Mucosa of descending colon (tissue), 3 donors: ENCODE measurements at regions not wholly inside any gene's neighbourhood (a gene's known extent, or its start where the extent isn't known, plus 50 kb on each side); places are given as distances from the start of the nearest gene placed in this dataset.

Experiments
- ATAC-seq: fragments of 200-7000 bp; cut with Tn5 transposase; one replicate; pipeline ENCODE4 v1.9.1; 2020; ENCODE audit warnings: mild to moderate bottlenecking, moderate library complexity
- DNase-seq, 3 donors: peaks; one replicate each; pipeline ENCODE4 v3.0.0-alpha.2; 2020
- H3K36me3 ChIP-seq: fragments of 200-600 bp; one replicate; pipeline ENCODE4 v1.8.0; 2021; ENCODE audit warnings: low read depth, mild to moderate bottlenecking
- H3K4me1 ChIP-seq: fragments of 200-600 bp; one replicate; pipeline ENCODE4 v1.8.0; 2021; ENCODE audit warnings: low read depth, mild to moderate bottlenecking
- H3K4me3 ChIP-seq: fragments of 200-600 bp; one replicate; pipeline ENCODE4 v1.8.0; 2021; ENCODE audit warnings: mild to moderate bottlenecking
- H3K9me3 ChIP-seq: fragments of 200-600 bp; one replicate; pipeline ENCODE4 v1.8.0; 2021; ENCODE audit warnings: mild to moderate bottlenecking
- intact Hi-C, 2 donors: fragments of 100-400 bp; cut with DNase I in 1 of 2; cut with micrococcal nuclease in 1 of 2; formaldehyde crosslinking; loops; one replicate each; pipeline versions ENCODE4 v1.11.0 to v1.11.1; 2022; cut with DNase I, micrococcal nuclease
- TF ChIP-seq, protein P1 (sequence below): fragments of 200-600 bp; IDR thresholded peaks from one replicate; pipeline ENCODE4 v1.8.0; 2022; ENCODE audit warnings: antibody characterized with exemption, mild to moderate bottlenecking
- donor health status: DM: no; HTN: no; CAD: no; lungs with moderate emphysema.
- donor health status: DM: no; HTN: no; CAD: no.
- donor health status: DM: no; HTN: yes; CAD: no.

DNA sequence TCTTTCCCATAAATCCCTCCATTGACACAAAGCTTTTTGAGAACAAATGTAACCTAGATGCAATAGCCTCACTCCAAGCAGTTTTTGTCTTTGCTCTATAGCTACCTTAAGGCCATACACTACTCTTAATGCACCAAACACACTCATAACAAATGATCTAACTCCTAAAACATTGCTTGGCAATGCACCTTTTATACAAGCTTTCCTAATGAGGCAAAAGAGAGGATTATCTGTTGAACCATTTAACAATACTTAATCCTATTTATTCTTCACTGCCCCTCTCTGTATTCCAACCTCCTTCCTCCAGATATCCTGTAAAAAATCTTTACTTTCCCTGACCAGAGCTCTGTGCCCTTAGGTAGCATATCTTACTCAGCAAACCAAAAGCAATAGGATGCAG lies 558.1 kb upstream of the MDFIC2 start:
- H3K4me1 ChIP-seq, result no peaks in the 10 kb centered on the region
- H3K9me3 ChIP-seq, result no peaks in the 10 kb centered on the region
- ATAC-seq (no peak), DNase-seq (no peak)
- no peak overlapping the region for H3K4me3 ChIP-seq
- TF ChIP-seq, protein P1, sequence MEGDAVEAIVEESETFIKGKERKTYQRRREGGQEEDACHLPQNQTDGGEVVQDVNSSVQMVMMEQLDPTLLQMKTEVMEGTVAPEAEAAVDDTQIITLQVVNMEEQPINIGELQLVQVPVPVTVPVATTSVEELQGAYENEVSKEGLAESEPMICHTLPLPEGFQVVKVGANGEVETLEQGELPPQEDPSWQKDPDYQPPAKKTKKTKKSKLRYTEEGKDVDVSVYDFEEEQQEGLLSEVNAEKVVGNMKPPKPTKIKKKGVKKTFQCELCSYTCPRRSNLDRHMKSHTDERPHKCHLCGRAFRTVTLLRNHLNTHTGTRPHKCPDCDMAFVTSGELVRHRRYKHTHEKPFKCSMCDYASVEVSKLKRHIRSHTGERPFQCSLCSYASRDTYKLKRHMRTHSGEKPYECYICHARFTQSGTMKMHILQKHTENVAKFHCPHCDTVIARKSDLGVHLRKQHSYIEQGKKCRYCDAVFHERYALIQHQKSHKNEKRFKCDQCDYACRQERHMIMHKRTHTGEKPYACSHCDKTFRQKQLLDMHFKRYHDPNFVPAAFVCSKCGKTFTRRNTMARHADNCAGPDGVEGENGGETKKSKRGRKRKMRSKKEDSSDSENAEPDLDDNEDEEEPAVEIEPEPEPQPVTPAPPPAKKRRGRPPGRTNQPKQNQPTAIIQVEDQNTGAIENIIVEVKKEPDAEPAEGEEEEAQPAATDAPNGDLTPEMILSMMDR, result no peak
- H3K36me3 ChIP-seq, result no peaks in the 10 kb centered on the region
- intact Hi-C loops, result no loop called here

DNA sequence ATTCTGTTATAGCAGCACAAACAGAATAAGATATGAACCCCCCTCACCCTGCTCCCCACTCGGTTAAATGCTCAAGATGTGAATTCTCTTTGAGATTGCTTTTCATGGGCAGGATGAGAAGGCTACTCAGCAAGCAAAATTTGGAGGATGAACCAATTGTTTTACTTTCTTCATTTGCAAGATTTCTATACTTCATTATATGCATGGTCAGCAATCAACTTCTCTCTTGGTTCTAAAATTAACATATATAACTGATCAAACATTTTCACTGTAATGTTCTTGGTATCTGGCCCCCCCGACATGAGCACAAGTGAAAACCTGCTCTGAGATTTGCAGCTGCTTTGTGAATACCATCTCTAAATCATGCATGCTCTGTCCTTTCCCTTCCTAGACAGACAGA lies 556.1 kb upstream of the MDFIC2 start:
- Histone ChIP-seq H3K36me3 (no peaks in the 10 kb centered on the region), H3K4me3 (no peak overlapping the region), H3K4me1 (no peaks in the 10 kb centered on the region), H3K9me3 (no peaks in the 10 kb centered on the region)
- intact Hi-C loops, result no loop called here
- TF ChIP-seq, protein P1, result no peak
- DNase-seq, result no peak
- ATAC-seq, result no peak

DNA sequence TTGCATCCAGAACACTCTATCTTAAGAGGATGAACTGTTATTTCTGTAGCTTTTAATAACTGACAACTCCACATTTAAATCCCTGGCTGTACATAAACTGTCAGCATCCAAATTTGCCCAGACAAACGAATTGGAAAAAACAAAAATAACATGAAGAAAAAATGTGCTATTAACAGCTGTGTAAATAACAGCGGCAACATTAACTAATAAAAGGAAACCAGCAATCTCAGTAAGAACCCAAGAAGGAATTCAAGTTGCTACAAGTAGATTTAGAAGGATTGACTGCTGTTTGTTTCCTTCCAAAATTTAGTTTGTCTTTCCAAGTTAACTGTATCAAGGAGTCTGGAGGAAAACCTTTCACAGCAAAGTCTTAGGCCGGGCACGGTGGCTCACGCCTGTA lies 550.6 kb upstream of the MDFIC2 start:
- intact Hi-C loops, result no loop called here
- TF ChIP-seq, protein P1, result no peak
- ATAC-seq (no peak), DNase-seq (no peak)
- Histone ChIP-seq H3K4me1 (no peaks in the 10 kb centered on the region), H3K36me3 (no peaks in the 10 kb centered on the region), H3K4me3 (no peak overlapping the region), H3K9me3 (no peaks in the 10 kb centered on the region)

DNA sequence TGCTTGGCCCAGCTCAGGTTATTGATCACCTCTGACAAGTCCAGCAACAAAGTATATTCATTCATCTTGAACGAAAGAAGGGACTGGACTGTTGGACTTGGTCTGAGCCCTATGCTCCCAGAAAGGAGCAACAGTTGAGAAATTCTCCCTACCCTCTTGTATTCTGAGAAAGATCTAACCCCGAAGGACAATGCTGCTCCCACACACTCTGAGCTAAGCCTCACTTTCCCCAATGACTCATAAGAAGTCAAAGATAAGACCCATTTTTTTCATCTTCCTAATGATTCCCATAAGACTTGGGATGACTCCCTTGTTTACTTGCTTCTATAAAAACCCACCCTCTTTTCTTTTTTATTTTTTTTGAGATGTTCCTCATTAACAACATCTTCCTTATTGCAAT lies 549.4 kb upstream of the MDFIC2 start:
- no peaks in the 10 kb centered on the region for H3K9me3 ChIP-seq
- H3K4me1 ChIP-seq, result no peaks in the 10 kb centered on the region
- ATAC-seq (no peak), DNase-seq (no peak)
- no peaks in the 10 kb centered on the region for H3K36me3 ChIP-seq
- TF ChIP-seq, protein P1, result no peak
- H3K4me3 ChIP-seq, result no peak overlapping the region
- intact Hi-C loops, result no loop called here

DNA sequence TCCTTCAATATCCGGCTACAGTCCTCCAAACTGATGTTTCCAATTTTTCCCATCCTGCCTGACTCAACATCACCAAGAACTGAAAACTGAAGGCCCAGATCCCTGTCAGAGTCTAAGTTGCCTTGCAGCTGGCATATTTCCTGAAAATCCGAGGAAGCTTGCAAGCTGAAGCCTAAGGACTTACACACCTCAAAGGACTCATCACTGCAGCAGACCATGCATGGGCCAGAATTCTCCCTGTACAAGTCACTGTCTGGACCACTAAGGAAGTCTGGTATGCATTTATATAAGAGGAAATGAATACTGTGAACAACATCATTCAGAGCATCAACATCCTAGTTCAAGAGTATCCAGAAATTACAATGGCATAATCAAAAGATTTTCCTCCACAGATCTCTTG lies 548.8 kb upstream of the MDFIC2 start:
- intact Hi-C loops, result no loop called here
- no peak overlapping the region for H3K4me3 ChIP-seq
- TF ChIP-seq, protein P1, result no peak
- H3K4me1 ChIP-seq, result no peaks in the 10 kb centered on the region
- no peaks in the 10 kb centered on the region for H3K36me3 ChIP-seq
- DNase-seq (no peak), ATAC-seq (no peak)
- H3K9me3 ChIP-seq, result no peaks in the 10 kb centered on the region

DNA sequence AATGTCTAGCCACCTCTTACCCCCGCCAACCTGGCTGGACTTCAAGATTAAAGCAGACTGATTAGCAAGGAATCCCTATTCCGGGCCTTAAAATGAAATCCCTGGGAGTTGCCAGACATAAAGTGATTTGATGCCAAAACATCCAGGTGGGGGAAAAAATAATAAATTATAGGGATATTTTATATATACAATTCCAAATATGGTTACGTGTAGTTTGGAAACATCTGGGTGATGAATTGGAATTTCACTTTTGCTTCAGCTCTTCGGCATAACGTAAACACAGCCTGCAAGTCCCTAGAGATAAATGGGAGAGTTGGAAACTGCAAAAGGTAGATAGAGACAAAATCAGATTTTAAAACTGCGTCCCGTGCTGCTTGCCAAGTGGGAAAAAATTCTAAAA lies 545.5 kb upstream of the MDFIC2 start:
- DNase-seq (no peak), ATAC-seq (no peak)
- no peaks in the 10 kb centered on the region for H3K4me1 ChIP-seq
- H3K9me3 ChIP-seq, result no peaks in the 10 kb centered on the region
- H3K36me3 ChIP-seq, result no peaks in the 10 kb centered on the region
- intact Hi-C loops, result no loop called here
- TF ChIP-seq, protein P1, result no peak
- H3K4me3 ChIP-seq, result no peak overlapping the region
